Uterus (tissue), 3 donors: ENCODE measurements at regions not wholly inside any gene's neighbourhood (a gene's known extent, or its start where the extent isn't known, plus 50 kb on each side); places are given as distances from the start of the nearest gene placed in this dataset.
"Not testable (repeated sequence)": the region's sequence is repeated elsewhere in the genome, so short reads cannot be mapped to it uniquely, and the experiment has no call there.

Experiments
- DNase-seq, 2 donors: peaks; one replicate each; pipeline ENCODE4 v3.0.0-alpha.2; 2019 to 2020
- H3K27ac ChIP-seq, 2 donors: fragments of 200-600 bp; sonication (generic); 1 replicate in 1 of 2; 2 replicates in 1 of 2; pipeline ENCODE4 v1.5.1; 2016 to 2018
- H3K27me3 ChIP-seq, 2 donors: fragments of 200-600 bp; sonication (generic); one replicate each; pipeline ENCODE4 v1.5.1; 2018 to 2019; ENCODE audit warnings: control low read depth in 1 of 2
- H3K36me3 ChIP-seq, 2 donors: fragments of 200-600 bp; sonication (generic); one replicate each; pipeline ENCODE4 v1.5.1; 2019; ENCODE audit warnings: control low read depth in 1 of 2
- H3K4me1 ChIP-seq, 2 donors: fragments of 200-600 bp; sonication (generic); one replicate each; pipeline ENCODE4 v1.5.1; 2018 to 2019; ENCODE audit warnings: control low read depth in 1 of 2
- H3K4me3 ChIP-seq, 2 donors: fragments of 200-600 bp; sonication (generic); 1 replicate in 1 of 2; 2 replicates in 1 of 2; pipeline ENCODE4 v1.5.1; 2018 to 2019; ENCODE audit warnings: mild to moderate bottlenecking in 1 of 2
- H3K9me3 ChIP-seq, 2 donors: fragments of 200-600 bp; sonication (generic); one replicate each; pipeline ENCODE4 v1.5.1; 2019; ENCODE audit warnings: control low read depth in 1 of 2
- POLR2A ChIP-seq, 2 donors: fragments of 450-650 bp; IDR thresholded peaks; one replicate each; pipeline ENCODE4 v1.6.1; 2016; ENCODE audit warnings: antibody characterized with exemption in 2 of 2, mild to moderate bottlenecking in 1 of 2, moderate library complexity in 1 of 2
- intact Hi-C: fragments of 100-400 bp; cut with DNase I; formaldehyde crosslinking; loops from one replicate; pipeline ENCODE4 v1.15.1; 2023; ENCODE audit warnings: low total_unique reads
- TF ChIP-seq, protein P1 (sequence below), 4 experiments: fragments of 200-600 bp in 2 of 4; fragments of 450-650 bp in 2 of 4; sonication (generic) in 2 of 4; IDR thresholded peaks; one replicate each; pipeline ENCODE4 v1.5.1; 2016 to 2019; ENCODE audit warnings: antibody characterized with exemption in 4 of 4, mild to moderate bottlenecking in 2 of 4, moderate library complexity in 1 of 4
- donor health status: DM: yes; HTN: yes; CAD: no.

GRCh38 chr2:95730813-95731212 lies 139.0 kb downstream of the TRIM43 start:
- no peak for DNase-seq
- Histone ChIP-seq H3K27me3 (no peaks in the 10 kb centered on the region), H3K27ac (no peak overlapping the region), H3K36me3 (no peaks in the 10 kb centered on the region), H3K4me3 (no peak overlapping the region), H3K9me3 (no peaks in the 10 kb centered on the region), H3K4me1 (no peaks in the 10 kb centered on the region)
- intact Hi-C loops, result no loop called here
- TF ChIP-seq, protein P1, sequence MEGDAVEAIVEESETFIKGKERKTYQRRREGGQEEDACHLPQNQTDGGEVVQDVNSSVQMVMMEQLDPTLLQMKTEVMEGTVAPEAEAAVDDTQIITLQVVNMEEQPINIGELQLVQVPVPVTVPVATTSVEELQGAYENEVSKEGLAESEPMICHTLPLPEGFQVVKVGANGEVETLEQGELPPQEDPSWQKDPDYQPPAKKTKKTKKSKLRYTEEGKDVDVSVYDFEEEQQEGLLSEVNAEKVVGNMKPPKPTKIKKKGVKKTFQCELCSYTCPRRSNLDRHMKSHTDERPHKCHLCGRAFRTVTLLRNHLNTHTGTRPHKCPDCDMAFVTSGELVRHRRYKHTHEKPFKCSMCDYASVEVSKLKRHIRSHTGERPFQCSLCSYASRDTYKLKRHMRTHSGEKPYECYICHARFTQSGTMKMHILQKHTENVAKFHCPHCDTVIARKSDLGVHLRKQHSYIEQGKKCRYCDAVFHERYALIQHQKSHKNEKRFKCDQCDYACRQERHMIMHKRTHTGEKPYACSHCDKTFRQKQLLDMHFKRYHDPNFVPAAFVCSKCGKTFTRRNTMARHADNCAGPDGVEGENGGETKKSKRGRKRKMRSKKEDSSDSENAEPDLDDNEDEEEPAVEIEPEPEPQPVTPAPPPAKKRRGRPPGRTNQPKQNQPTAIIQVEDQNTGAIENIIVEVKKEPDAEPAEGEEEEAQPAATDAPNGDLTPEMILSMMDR (IDR thresholded peaks at IDR 0.05), result no peak
- no peak for TF ChIP-seq POLR2A (IDR thresholded peaks at IDR 0.05)

DNA sequence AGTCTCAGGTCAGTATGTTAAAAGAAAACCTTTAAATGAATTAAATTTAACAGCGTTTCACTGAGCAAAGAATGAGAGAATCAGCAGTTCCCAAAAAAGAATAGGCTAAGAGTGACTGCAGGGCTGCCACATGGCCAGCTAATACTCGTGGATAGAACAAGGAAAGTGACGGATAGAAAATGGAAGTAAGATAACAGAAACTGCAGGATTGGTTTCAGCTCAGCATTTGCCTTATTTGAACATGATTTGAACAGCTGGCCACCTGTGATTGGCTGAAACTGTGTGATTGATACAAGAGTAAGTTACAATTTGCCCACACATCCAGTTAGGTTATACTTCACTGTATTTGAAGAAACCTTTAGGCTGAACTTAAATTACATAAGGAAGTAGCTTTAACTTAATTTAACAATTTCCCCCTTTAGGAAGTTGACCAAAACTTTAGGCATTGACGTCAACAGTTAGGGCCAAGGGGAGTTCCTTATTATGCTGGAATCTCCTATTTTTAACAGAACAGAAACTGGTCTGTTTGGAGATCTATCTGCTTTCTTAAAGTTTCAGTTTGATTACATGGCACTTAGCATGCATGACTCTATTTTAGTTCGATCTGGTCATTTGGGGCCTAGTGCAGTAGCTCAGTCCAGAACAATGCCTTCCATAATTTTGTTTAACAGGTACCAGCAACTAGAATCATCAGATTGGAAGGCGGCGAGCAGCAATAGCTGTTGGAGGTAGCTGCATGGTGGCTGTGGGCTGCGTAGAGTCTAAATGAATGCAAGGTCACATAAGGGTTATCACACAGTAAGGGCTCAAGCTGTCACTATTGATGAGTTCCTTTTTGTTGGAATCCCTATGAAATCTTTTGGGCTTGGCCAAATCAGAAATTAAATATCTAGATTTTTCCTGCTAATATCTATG lies 143.4 kb downstream of the TRIM43 start:
- DNase-seq, result no peak
- intact Hi-C loops, result no loop called here
- no peak for TF ChIP-seq POLR2A (IDR thresholded peaks at IDR 0.05)
- TF ChIP-seq, protein P1 (IDR thresholded peaks at IDR 0.05), result no peak
- H3K4me1 ChIP-seq, result no peaks in the 10 kb centered on the region
- H3K36me3 ChIP-seq, result no peaks in the 10 kb centered on the region
- no peaks in the 10 kb centered on the region for H3K27me3 ChIP-seq
- no peak overlapping the region for H3K4me3 ChIP-seq
- H3K9me3 ChIP-seq, result no peaks in the 10 kb centered on the region
- H3K27ac ChIP-seq, result no peak overlapping the region

DNA sequence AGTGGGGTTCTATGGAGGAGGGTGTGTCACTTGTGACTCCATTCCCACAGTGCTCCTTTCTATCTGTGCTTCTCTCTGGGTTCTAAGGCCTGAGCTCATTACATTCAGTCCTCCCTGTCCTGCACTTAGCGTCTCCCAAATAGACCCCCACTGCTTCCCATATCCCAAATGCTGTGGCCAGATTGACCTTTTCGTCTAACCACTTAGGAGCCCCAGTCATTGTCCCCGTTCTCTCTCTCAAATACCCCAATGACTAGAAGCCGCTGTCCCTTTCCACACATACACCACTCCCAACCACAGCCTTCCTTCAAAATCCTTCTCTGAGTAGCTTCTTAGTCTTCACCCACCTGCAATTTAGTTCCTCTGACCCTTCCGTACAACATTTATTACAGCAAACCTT lies 146.5 kb downstream of the TRIM43 start:
- no peak overlapping the region for H3K27ac ChIP-seq
- no peak for DNase-seq
- no peaks in the 10 kb centered on the region for H3K36me3 ChIP-seq
- no peaks in the 10 kb centered on the region for H3K27me3 ChIP-seq
- intact Hi-C loops, result no loop called here
- H3K9me3 ChIP-seq, result no peaks in the 10 kb centered on the region
- no peaks in the 10 kb centered on the region for H3K4me1 ChIP-seq
- TF ChIP-seq POLR2A (IDR thresholded peaks at IDR 0.05), result no peak
- TF ChIP-seq, protein P1 (IDR thresholded peaks at IDR 0.05), result no peak
- no peak overlapping the region for H3K4me3 ChIP-seq

- H3K4me3 ChIP-seq, H3K4me1 ChIP-seq, H3K27me3 ChIP-seq, H3K9me3 ChIP-seq, H3K36me3 ChIP-seq, intact Hi-C loops, H3K27ac ChIP-seq, DNase-seq: not testable (repeated sequence)
These were observed 160.3 kb downstream of the TRIM43 start for GRCh38 chr2:95752126-95752525.

- H3K4me1 ChIP-seq, intact Hi-C loops, H3K27ac ChIP-seq, H3K4me3 ChIP-seq, H3K27me3 ChIP-seq, DNase-seq, H3K36me3 ChIP-seq, H3K9me3 ChIP-seq: not testable (repeated sequence)
These were observed 162.0 kb downstream of the TRIM43 start for GRCh38 chr2:95753812-95754211.

DNA sequence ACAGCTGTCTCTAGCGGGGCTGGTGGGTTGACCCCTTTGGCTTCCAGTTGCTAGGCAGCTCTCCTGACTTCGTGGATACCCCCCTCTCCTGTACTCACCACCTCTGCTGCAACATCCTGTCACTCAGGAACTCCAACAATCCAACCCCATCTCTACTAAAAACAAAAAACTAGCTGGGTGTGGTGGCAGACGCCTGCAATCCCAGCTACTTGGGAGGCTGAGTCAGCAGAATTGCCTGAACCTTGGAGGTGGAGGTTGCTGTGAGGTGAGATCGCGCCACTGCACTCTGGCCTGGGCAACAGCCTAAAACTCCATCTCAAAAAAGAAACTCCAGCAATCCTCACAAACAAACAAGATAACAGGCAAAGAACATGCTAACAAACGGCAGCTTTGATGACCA lies 162.4 kb downstream of the TRIM43 start:
- H3K36me3 ChIP-seq, H3K27ac ChIP-seq, H3K27me3 ChIP-seq, H3K4me1 ChIP-seq, H3K4me3 ChIP-seq, DNase-seq, intact Hi-C loops, H3K9me3 ChIP-seq: not testable (repeated sequence)

- H3K4me1 ChIP-seq, H3K27ac ChIP-seq, H3K4me3 ChIP-seq, H3K9me3 ChIP-seq, H3K36me3 ChIP-seq, DNase-seq, intact Hi-C loops, H3K27me3 ChIP-seq: not testable (repeated sequence)
These were observed 163.2 kb downstream of the TRIM43 start for GRCh38 chr2:95754819-95755563.

DNA sequence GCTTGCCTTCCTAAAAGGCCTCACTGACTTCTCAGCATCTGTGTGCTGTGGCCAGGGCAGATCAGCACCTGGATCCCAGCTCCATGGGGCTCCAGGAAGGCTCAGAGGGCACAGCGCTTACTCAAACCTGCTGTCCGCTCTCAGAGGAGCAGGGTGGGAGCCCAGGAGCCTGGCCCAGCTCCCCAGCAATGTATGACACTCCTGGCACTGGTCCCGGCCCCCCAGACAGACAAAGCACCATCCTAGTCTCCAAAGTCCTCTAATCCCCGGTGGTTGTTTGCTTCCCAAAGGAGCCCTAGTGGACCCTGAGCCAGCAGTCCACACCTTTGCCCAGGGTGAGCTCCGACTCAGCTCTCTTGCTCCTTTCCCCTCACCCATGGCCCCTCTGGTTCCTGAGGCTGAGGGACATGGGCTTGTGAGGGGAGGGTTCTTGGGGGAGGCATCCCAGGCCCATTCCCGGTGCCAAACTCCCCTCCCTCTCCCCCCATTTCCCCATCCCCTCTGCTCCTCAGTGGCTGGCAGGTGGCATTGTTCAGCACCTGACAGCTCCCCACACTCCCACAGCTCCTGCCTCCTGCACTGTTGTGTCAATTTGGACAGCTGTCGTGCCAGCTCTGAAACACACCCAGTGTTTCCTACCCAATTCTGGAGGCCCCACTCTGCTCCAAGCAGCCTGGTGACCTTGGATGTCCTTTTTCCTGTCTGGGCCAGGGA lies 164.3 kb downstream of the TRIM43 start:
- H3K4me3 ChIP-seq, DNase-seq, intact Hi-C loops: not testable (repeated sequence)

More for the DNA sequence above, 164.3 kb downstream of the TRIM43 start:
- H3K27me3 ChIP-seq, H3K4me1 ChIP-seq, H3K36me3 ChIP-seq, H3K9me3 ChIP-seq, H3K27ac ChIP-seq: not testable (repeated sequence)
